HG02981 (cell line): ENCODE measurements at regions not wholly inside any gene's neighbourhood (a gene's known extent, or its start where the extent isn't known, plus 50 kb on each side); places are given as distances from the start of the nearest gene placed in this dataset.

Source experiments
- ATAC-seq: cut with Tn5 transposase; IDR thresholded peaks from one replicate; pipeline ENCODE4 v1.9.1; 2021; ENCODE audit warnings: mild to moderate bottlenecking, moderate library complexity; ENCODE audit not compliant: unreplicated experiment

GRCh38 chr16:79770244-79771064 lies 169.9 kb upstream of the MAF start:
- peak; percentile 99 for ATAC-seq

GRCh38 chr16:79769928-79770243 lies 169.3 kb upstream of the MAF start:
- ATAC-seq, result no peak

GRCh38 chr16:79769270-79769927 lies 168.9 kb upstream of the MAF start:
- ATAC-seq, result no peak

GRCh38 chr16:79768276-79768970 lies 167.9 kb upstream of the MAF start:
- no peak for ATAC-seq

GRCh38 chr16:79767421-79768275 lies 167.1 kb upstream of the MAF start:
- ATAC-seq, result no peak

GRCh38 chr16:79765901-79766394 lies 165.4 kb upstream of the MAF start:
- ATAC-seq, result no peak

GRCh38 chr16:79765431-79765830 lies 164.9 kb upstream of the MAF start:
- no peak for ATAC-seq

- ATAC-seq, result no peak
Observed at GRCh38 chr16:79764415-79765110, 164.0 kb upstream of the MAF start.

- no peak for ATAC-seq
Observed at GRCh38 chr16:79762217-79762616, 161.7 kb upstream of the MAF start.

GRCh38 chr16:79758615-79759346 lies 158.2 kb upstream of the MAF start:
- ATAC-seq, result no peak

GRCh38 chr16:79757968-79758367 lies 157.4 kb upstream of the MAF start:
- no peak for ATAC-seq

- no peak for ATAC-seq
Observed at GRCh38 chr16:79757163-79757562, 156.6 kb upstream of the MAF start.

- ATAC-seq, result no peak
Observed at GRCh38 chr16:79756571-79756970, 156.0 kb upstream of the MAF start.

- ATAC-seq, result no peak
Observed at GRCh38 chr16:79754501-79754900, 154.0 kb upstream of the MAF start.

- ATAC-seq, result no peak
Observed at GRCh38 chr16:79754081-79754480, 153.5 kb upstream of the MAF start.

- no peak for ATAC-seq
Observed at GRCh38 chr16:79753286-79753685, 152.7 kb upstream of the MAF start.

GRCh38 chr16:79752396-79752795 lies 151.9 kb upstream of the MAF start:
- no peak for ATAC-seq

GRCh38 chr16:79751471-79752184 lies 151.1 kb upstream of the MAF start:
- no peak for ATAC-seq

- no peak for ATAC-seq
Observed at GRCh38 chr16:79750311-79750710, 149.8 kb upstream of the MAF start.
